ENCODE measurements at regions not wholly inside any gene's neighbourhood (a gene's known extent, or its start where the extent isn't known, plus 50 kb on each side); places are given as distances from the start of the nearest gene placed in this dataset.

- H3K56ac ChIP-seq (replicated peaks; ENCODE audit: insufficient read length, low read depth, low read length) = no peak overlapping the region
- WGBS, 2 experiments (ENCODE audit: extremely low coverage in 1 of 2, insufficient coverage in 1 of 2, insufficient read length in 1 of 2, insufficient replicate concordance in 2 of 2, low coverage in 1 of 2, low lambda C conversion rate in 2 of 2, missing lambda C conversion rate in 1 of 2) = 94% methylated on average over 3 of the region's 3 CpGs; no CpG with 5 or more reads in 1 of the 2 experiments
- TF ChIP-seq FOSL1 (IDR thresholded peaks at IDR 0.05; ENCODE audit: insufficient read depth, low read depth, low read length) = no peak
- no peak for TF ChIP-seq POU5F1 (IDR thresholded peaks at IDR 0.05; ENCODE audit: low read depth, low read length)
- no peak for TF ChIP-seq POLR2A (IDR thresholded peaks at IDR 0.05; ENCODE audit: control extremely low read depth in 1 of 2, low read depth in 2 of 2, low read length in 2 of 2)
- no peak for TF ChIP-seq SP1 (IDR thresholded peaks at IDR 0.05; ENCODE audit: low read depth, low read length)
- TF ChIP-seq SRF (IDR thresholded peaks at IDR 0.05; ENCODE audit: low read depth, low read length) = no peak
- TF ChIP-seq CHD1 (IDR thresholded peaks at IDR 0.05; ENCODE audit: low read depth, low read length) = no peak
- TF ChIP-seq E2F6 (IDR thresholded peaks at IDR 0.05) = no peak
- TF ChIP-seq GABPA (IDR thresholded peaks at IDR 0.05; ENCODE audit: borderline replicate concordance, insufficient read depth, low read length) = no peak
- TF ChIP-seq CREB1 (IDR thresholded peaks at IDR 0.05) = no peak
- TF ChIP-seq TBP (IDR thresholded peaks at IDR 0.05; ENCODE audit: low read depth, low read length) = no peak
- no peak for TF ChIP-seq SIN3A (conservative IDR thresholded peaks at IDR 0.05 in 1 of 2, IDR thresholded peaks at IDR 0.05 in 1 of 2; ENCODE audit: low read depth in 1 of 2, low read length in 2 of 2)
- TF ChIP-seq TAF7 (optimal IDR thresholded peaks at IDR 0.05; ENCODE audit: borderline replicate concordance, low read depth, low read length) = no peak
Measured at GRCh38 chr2:14684516-14684915, 52.0 kb downstream of the LRATD1 start.

More at GRCh38 chr2:14684516-14684915, 52.0 kb downstream of the LRATD1 start:
- Histone ChIP-seq H3K23ac (ENCODE audit: insufficient read length) (no peak overlapping the region), H4K8ac (ENCODE audit: extremely low read depth, insufficient read depth, low read length) (no peak overlapping the region), H3K4me2 (ENCODE audit: insufficient read depth in 1 of 2, low read depth in 2 of 2, low read length in 2 of 2) (no peak overlapping the region), H2AK5ac (ENCODE audit: low read depth, low read length) (no peak overlapping the region), H2BK5ac (ENCODE audit: low read depth, low read length) (no peak overlapping the region), H3K4ac (replicated peaks; ENCODE audit: insufficient read length, low read depth, low read length) (no peak overlapping the region), H3K4me1 (replicated peaks in 1 of 4; ENCODE audit: control insufficient read depth in 3 of 4, insufficient read depth in 4 of 4, low read length in 3 of 4) (no peaks in the 10 kb centered on the region), H3K79me2 (ENCODE audit: control insufficient read depth in 1 of 2, insufficient read depth in 2 of 2, low read length in 2 of 2) (no peaks in the 10 kb centered on the region), H3K27ac (ENCODE audit: low read depth, low read length) (no peak overlapping the region), H4K5ac (ENCODE audit: insufficient read length, low read depth, low read length) (no peak overlapping the region), H2AFZ (ENCODE audit: low read length) (no peak overlapping the region), H4K20me1 (replicated peaks in 1 of 2; ENCODE audit: control insufficient read depth in 1 of 2, insufficient read depth in 2 of 2, low read length in 2 of 2) (no peaks in the 10 kb centered on the region), H3K9ac (replicated peaks in 1 of 4; ENCODE audit: extremely low read depth in 1 of 4, low read depth in 3 of 4, low read length in 3 of 4) (no peak overlapping the region), H3K27me3 (replicated peaks in 1 of 4; ENCODE audit: control insufficient read depth in 3 of 4, extremely low read depth in 1 of 4, insufficient read depth in 3 of 4, low read length in 3 of 4) (no peaks in the 10 kb centered on the region), H3K14ac (ENCODE audit: insufficient read length) (no peak overlapping the region), H2BK15ac (ENCODE audit: low read length) (no peak overlapping the region), H4K91ac (replicated peaks; ENCODE audit: insufficient read length, low read length) (no peak overlapping the region), H3K79me1 (ENCODE audit: low read depth, low read length) (no peaks in the 10 kb centered on the region), H3K18ac (ENCODE audit: extremely low read depth, low read length) (no peak overlapping the region), H2BK120ac (replicated peaks; ENCODE audit: low read depth, low read length) (no peak overlapping the region), H3K9me3 (ENCODE audit: insufficient read depth in 2 of 2, low read depth in 1 of 2, low read length in 1 of 2) (no peaks in the 10 kb centered on the region), H2BK12ac (ENCODE audit: low read depth, low read length) (no peak overlapping the region), H3K4me3 (ENCODE audit: extremely low read depth in 1 of 4, insufficient read depth in 2 of 4, low read depth in 3 of 4, low read length in 4 of 4) (no peak overlapping the region), H3K36me3 (ENCODE audit: control insufficient read depth in 2 of 4, insufficient read depth in 4 of 4, low read length in 3 of 4) (no peaks in the 10 kb centered on the region), H2BK20ac (ENCODE audit: low read length) (no peak overlapping the region), H3K23me2 (ENCODE audit: low read depth, low read length) (no peaks in the 10 kb centered on the region; the same call in 1 of the 2 replicates)
- no peak for FAIRE-seq
- CTCF ChIA-PET (ENCODE audit: partially characterized antibody) = interaction anchor here (1.0 to 1.5 kb wide), 3 partner anchors 9 to 146 kb away, joined by 3 to 4 read pairs (median 4); no protein-coding TSS in a partner anchor
- no peak for DNase-seq (ENCODE audit: low read depth in 1 of 2, low spot score in 2 of 2)
- POLR2A ChIA-PET (ENCODE audit: partially characterized antibody) = no interaction called here
